DOHH2 (cell line): ENCODE measurements at regions not wholly inside any gene's neighbourhood (a gene's known extent, or its start where the extent isn't known, plus 50 kb on each side); places are given as distances from the start of the nearest gene placed in this dataset.
"Not testable (repeated sequence)": the region's sequence is repeated elsewhere in the genome, so short reads cannot be mapped to it uniquely, and the experiment has no call there.

Experiments
- H3F3A ChIP-seq: fragments of 200-600 bp; sonication (generic), shearing (Covaris generic); 2 replicates; pipeline ENCODE4 v1.6.0; 2016; ENCODE audit warnings: antibody characterized with exemption, mild to moderate bottlenecking; ENCODE audit not compliant: control insufficient read depth, insufficient read depth
- H3K27ac ChIP-seq: fragments of 200-600 bp; sonication (generic); 2 replicates; pipeline ENCODE4 v1.5.1; 2014; ENCODE audit warnings: low read depth, mild to moderate bottlenecking, low read length, moderate library complexity
- H3K27me3 ChIP-seq: fragments of 200-600 bp; sonication (generic); 2 replicates; pipeline ENCODE4 v1.6.1; 2014; ENCODE audit warnings: mild to moderate bottlenecking, low read length, mixed read lengths; ENCODE audit not compliant: control insufficient read depth
- H3K36me3 ChIP-seq: fragments of 200-600 bp; sonication (generic); 2 replicates; pipeline ENCODE4 v1.6.1; 2014; ENCODE audit warnings: mild to moderate bottlenecking, low read length, moderate library complexity, mixed read lengths; ENCODE audit not compliant: control insufficient read depth
- H3K4me1 ChIP-seq: fragments of 200-600 bp; sonication (generic); 2 replicates; pipeline ENCODE4 v1.6.1; 2014; ENCODE audit warnings: mild to moderate bottlenecking, low read length, mixed read lengths; ENCODE audit not compliant: control insufficient read depth
- H3K4me2 ChIP-seq: fragments of 200-600 bp; sonication (generic); 2 replicates; pipeline ENCODE4 v1.6.0; 2014; ENCODE audit warnings: mild to moderate bottlenecking, low read length, moderate library complexity
- H3K4me3 ChIP-seq: fragments of 200-600 bp; sonication (generic); 2 replicates; pipeline ENCODE4 v1.5.1; 2014; ENCODE audit warnings: mild to moderate bottlenecking, low read length, mixed read lengths
- H3K79me2 ChIP-seq: fragments of 200-600 bp; sonication (generic); 2 replicates; pipeline ENCODE4 v1.6.1; 2014; ENCODE audit warnings: mild to moderate bottlenecking, low read length, mixed read lengths; ENCODE audit not compliant: control insufficient read depth
- H3K9me2 ChIP-seq: fragments of 200-600 bp; sonication (generic); replicated peaks from 2 replicates; pipeline ENCODE4 v1.6.1; 2014; ENCODE audit warnings: mild to moderate bottlenecking, low read length, mixed read lengths; ENCODE audit not compliant: control insufficient read depth
- H3K9me3 ChIP-seq: fragments of 200-600 bp; sonication (generic); 2 replicates; pipeline ENCODE4 v1.6.1; 2014; ENCODE audit warnings: antibody characterized with exemption, low read length, mixed read lengths; ENCODE audit not compliant: control insufficient read depth, insufficient read depth
- H4K20me1 ChIP-seq: fragments of 200-600 bp; sonication (generic); 2 replicates; pipeline ENCODE4 v1.6.0; 2014; ENCODE audit warnings: low read depth, mild to moderate bottlenecking, antibody characterized with exemption, low read length, moderate library complexity; ENCODE audit not compliant: control insufficient read depth, insufficient read depth
- CTCF ChIP-seq: fragments of 200-600 bp; sonication (generic); IDR thresholded peaks from one replicate; pipeline ENCODE4 v1.5.1; 2014; ENCODE audit warnings: antibody characterized with exemption, mild to moderate bottlenecking, low read depth, low read length; ENCODE audit not compliant: poor library complexity, severe bottlenecking
- EZH2phosphoT487 ChIP-seq: fragments of 200-600 bp; sonication (generic); IDR thresholded peaks from 2 replicates; pipeline ENCODE4 v1.6.1; 2017; ENCODE audit warnings: borderline replicate concordance, mild to moderate bottlenecking, antibody characterized with exemption, low read length, moderate library complexity, mixed read lengths

GRCh38 chr4:132488555-132488954 is 660.5 kb upstream of the PCDH10 start:
- no peak overlapping the region for H3K4me3 ChIP-seq
- H3K36me3 ChIP-seq, result no peaks in the 10 kb centered on the region
- H4K20me1 ChIP-seq, result no peaks in the 10 kb centered on the region
- no peaks in the 10 kb centered on the region for H3K27me3 ChIP-seq
- no peaks in the 10 kb centered on the region for H3F3A ChIP-seq
- H3K9me3 ChIP-seq, result 0 out of 2 replicates have a peak, but pooled peaks cover 6% of the 10 kb centered on the region
- H3K79me2 ChIP-seq, result no peaks in the 10 kb centered on the region
- TF ChIP-seq CTCF, result no peak
- no peak for TF ChIP-seq EZH2phosphoT487
- no peaks in the 10 kb centered on the region for H3K4me1 ChIP-seq
- H3K27ac ChIP-seq, result no peak overlapping the region
- H3K9me2 ChIP-seq, result no peaks in the 10 kb centered on the region
- H3K4me2 ChIP-seq, result no peak overlapping the region

- Histone ChIP-seq H4K20me1 (no peaks in the 10 kb centered on the region), H3F3A (no peaks in the 10 kb centered on the region), H3K27ac (no peak overlapping the region), H3K4me2 (no peak overlapping the region), H3K4me1 (no peaks in the 10 kb centered on the region), H3K36me3 (no peaks in the 10 kb centered on the region), H3K9me2 (no peaks in the 10 kb centered on the region), H3K9me3 (0 out of 2 replicates have a peak, but pooled peaks cover 4% of the 10 kb centered on the region), H3K4me3 (no peak overlapping the region), H3K27me3 (no peaks in the 10 kb centered on the region), H3K79me2 (no peaks in the 10 kb centered on the region)
- no peak for TF ChIP-seq CTCF
- no peak for TF ChIP-seq EZH2phosphoT487
Measured at GRCh38 chr4:132493476-132493875, 655.6 kb upstream of the PCDH10 start.

GRCh38 chr4:132495267-132495812 is 653.8 kb upstream of the PCDH10 start:
- not testable (repeated sequence) for H3K36me3 ChIP-seq, H3K9me2 ChIP-seq, H3K4me3 ChIP-seq, H3K27ac ChIP-seq, H3K27me3 ChIP-seq, H4K20me1 ChIP-seq, H3F3A ChIP-seq, H3K4me1 ChIP-seq, H3K9me3 ChIP-seq, H3K4me2 ChIP-seq, H3K79me2 ChIP-seq

GRCh38 chr4:132498215-132498614 is 650.9 kb upstream of the PCDH10 start:
- H3K27ac ChIP-seq, result no peak overlapping the region
- H4K20me1 ChIP-seq, result no peaks in the 10 kb centered on the region
- no peak overlapping the region for H3K4me3 ChIP-seq
- no peaks in the 10 kb centered on the region for H3K36me3 ChIP-seq
- no peaks in the 10 kb centered on the region for H3K9me2 ChIP-seq
- no peaks in the 10 kb centered on the region for H3K9me3 ChIP-seq
- no peaks in the 10 kb centered on the region for H3K27me3 ChIP-seq
- no peaks in the 10 kb centered on the region for H3F3A ChIP-seq
- no peak for TF ChIP-seq CTCF
- TF ChIP-seq EZH2phosphoT487, result no peak
- no peaks in the 10 kb centered on the region for H3K79me2 ChIP-seq
- no peak overlapping the region for H3K4me2 ChIP-seq
- H3K4me1 ChIP-seq, result no peaks in the 10 kb centered on the region
